A673 (cell line): ENCODE measurements at regions not wholly inside any gene's neighbourhood (a gene's known extent, or its start where the extent isn't known, plus 50 kb on each side); places are given as distances from the start of the nearest gene placed in this dataset.

ENCODE experiments used
- EZH2 ChIP-seq: fragments of 200-600 bp; sonication (generic); IDR thresholded peaks from 2 replicates; pipeline ENCODE4 v1.6.1; 2017; ENCODE audit warnings: borderline replicate concordance, low read depth, mild to moderate bottlenecking, mixed read lengths, antibody characterized with exemption, low read length; ENCODE audit not compliant: poor library complexity, severe bottlenecking
- TF ChIP-seq, protein P1 (sequence below): fragments of 300-800, 200-600 bp; sonication (generic); conservative IDR thresholded peaks from 2 replicates; pipeline ENCODE4 v1.5.1; 2017; ENCODE audit warnings: low read depth, mild to moderate bottlenecking, antibody characterized with exemption, low read length, moderate library complexity, mixed read lengths

DNA sequence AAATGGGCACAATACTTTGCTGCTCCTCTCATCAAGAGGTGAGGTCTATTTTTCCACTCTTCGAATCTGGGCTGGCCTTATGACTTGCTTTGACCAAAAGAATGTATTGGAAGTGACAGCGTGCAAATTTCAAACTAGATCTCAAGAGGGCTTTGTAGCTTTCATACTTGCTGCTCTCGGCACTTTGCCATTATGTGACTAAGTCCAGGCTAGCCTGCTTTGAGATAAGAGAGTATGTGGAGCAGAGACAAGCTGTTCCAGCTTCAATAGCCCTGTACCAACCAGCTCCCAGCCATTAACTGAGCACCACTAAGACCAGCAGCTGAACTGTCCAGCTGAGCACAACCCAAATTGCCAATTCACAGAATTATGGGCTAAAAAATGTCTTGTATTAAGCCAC, 124.6 kb downstream of the ACER2 start:
- TF ChIP-seq, protein P1, sequence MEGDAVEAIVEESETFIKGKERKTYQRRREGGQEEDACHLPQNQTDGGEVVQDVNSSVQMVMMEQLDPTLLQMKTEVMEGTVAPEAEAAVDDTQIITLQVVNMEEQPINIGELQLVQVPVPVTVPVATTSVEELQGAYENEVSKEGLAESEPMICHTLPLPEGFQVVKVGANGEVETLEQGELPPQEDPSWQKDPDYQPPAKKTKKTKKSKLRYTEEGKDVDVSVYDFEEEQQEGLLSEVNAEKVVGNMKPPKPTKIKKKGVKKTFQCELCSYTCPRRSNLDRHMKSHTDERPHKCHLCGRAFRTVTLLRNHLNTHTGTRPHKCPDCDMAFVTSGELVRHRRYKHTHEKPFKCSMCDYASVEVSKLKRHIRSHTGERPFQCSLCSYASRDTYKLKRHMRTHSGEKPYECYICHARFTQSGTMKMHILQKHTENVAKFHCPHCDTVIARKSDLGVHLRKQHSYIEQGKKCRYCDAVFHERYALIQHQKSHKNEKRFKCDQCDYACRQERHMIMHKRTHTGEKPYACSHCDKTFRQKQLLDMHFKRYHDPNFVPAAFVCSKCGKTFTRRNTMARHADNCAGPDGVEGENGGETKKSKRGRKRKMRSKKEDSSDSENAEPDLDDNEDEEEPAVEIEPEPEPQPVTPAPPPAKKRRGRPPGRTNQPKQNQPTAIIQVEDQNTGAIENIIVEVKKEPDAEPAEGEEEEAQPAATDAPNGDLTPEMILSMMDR: no peak
- no peak for TF ChIP-seq EZH2
